ENCODE measurements at regions not wholly inside any gene's neighbourhood (a gene's known extent, or its start where the extent isn't known, plus 50 kb on each side); places are given as distances from the start of the nearest gene placed in this dataset.

DNA sequence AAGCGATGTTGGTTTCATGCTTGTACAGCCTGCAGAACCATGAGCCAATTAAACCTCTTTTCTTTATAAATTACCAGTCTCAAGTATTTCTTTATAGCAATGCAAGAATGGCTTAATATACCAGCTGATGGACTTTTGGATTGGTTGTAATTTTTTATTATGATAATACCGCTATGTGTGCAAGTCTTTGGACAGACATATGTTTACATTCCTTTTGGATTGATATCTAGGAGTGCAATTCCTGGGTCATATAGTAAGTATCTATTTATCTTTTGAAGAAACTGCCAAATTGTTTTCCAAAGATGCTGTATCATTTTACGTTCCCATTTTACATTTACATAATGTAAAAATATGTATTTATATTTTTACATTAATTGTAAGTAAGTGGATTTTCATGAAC, 81.2 kb upstream of the PIP4K2A start:
- Histone ChIP-seq H2AFZ (ENCODE audit: low read depth) (no peak overlapping the region), H3K27me3 (ENCODE audit: insufficient read depth) (no peaks in the 10 kb centered on the region), H3K4me2 (no peak overlapping the region), H4K20me1 (ENCODE audit: insufficient read depth) (no peaks in the 10 kb centered on the region), H3F3A (replicated peaks; ENCODE audit: insufficient read depth) (no peaks in the 10 kb centered on the region), H3K79me2 (ENCODE audit: insufficient read depth) (no peaks in the 10 kb centered on the region), H3K27ac (ENCODE audit: low read depth in 2 of 2, low read length in 1 of 2) (no peak overlapping the region), H3K4me3 (ENCODE audit: low read depth in 2 of 2, low read length in 1 of 2) (no peak overlapping the region), H3K36me3 (replicated peaks in 1 of 2; ENCODE audit: control insufficient read depth in 1 of 2, insufficient read depth in 2 of 2, low read length in 1 of 2) (no peaks in the 10 kb centered on the region), H3K9me3 (no peaks in the 10 kb centered on the region), H3K4me1 (ENCODE audit: control insufficient read depth in 1 of 2, insufficient read depth in 2 of 2, low read depth in 1 of 2, low read length in 1 of 2) (no peaks in the 10 kb centered on the region), H3K9me2 (no peaks in the 10 kb centered on the region), H3K9ac (no peak overlapping the region)
- WGBS (ENCODE audit: low lambda C conversion rate): 86% methylated on average over 3 of the region's 3 CpGs
- ChIA-PET CTCF (interaction anchor here (1.4 kb wide), 1 partner anchor 10 kb away, joined by 4 read pairs; no protein-coding TSS in a partner anchor), POLR2A (no interaction called here)
- TF ChIP-seq SIN3A (IDR thresholded peaks at IDR 0.05; ENCODE audit: borderline replicate concordance, low read depth, low read length) (no peak), YY1 (IDR thresholded peaks at IDR 0.05; ENCODE audit: low read depth) (no peak), TCF12 (IDR thresholded peaks at IDR 0.05) (no peak), EZH2phosphoT487 (IDR thresholded peaks at IDR 0.05; ENCODE audit: borderline replicate concordance, low read depth) (no peak), FOSL2 (IDR thresholded peaks at IDR 0.05; ENCODE audit: borderline replicate concordance, low read depth) (no peak), FOXJ3 (CRISPR knock-in tag; IDR thresholded peaks at IDR 0.05) (no peak), NRF1 (IDR thresholded peaks at IDR 0.05; ENCODE audit: low read depth, low read length) (no peak), JUND (IDR thresholded peaks at IDR 0.05) (no peak), TEAD4 (IDR thresholded peaks at IDR 0.05; ENCODE audit: borderline replicate concordance, insufficient read depth) (no peak), MXI1 (IDR thresholded peaks at IDR 0.05; ENCODE audit: low read depth, low read length) (no peak), ELF1 (IDR thresholded peaks at IDR 0.05) (no peak), CHD2 (IDR thresholded peaks at IDR 0.05; ENCODE audit: low read length, partially characterized antibody) (no peak), RCOR1 (IDR thresholded peaks at IDR 0.05; ENCODE audit: low read length) (no peak), MEF2A (IDR thresholded peaks at IDR 0.05; ENCODE audit: borderline replicate concordance, low read depth) (no peak)
- TF ChIP-seq, protein P1, sequence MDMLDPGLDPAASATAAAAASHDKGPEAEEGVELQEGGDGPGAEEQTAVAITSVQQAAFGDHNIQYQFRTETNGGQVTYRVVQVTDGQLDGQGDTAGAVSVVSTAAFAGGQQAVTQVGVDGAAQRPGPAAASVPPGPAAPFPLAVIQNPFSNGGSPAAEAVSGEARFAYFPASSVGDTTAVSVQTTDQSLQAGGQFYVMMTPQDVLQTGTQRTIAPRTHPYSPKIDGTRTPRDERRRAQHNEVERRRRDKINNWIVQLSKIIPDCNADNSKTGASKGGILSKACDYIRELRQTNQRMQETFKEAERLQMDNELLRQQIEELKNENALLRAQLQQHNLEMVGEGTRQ (IDR thresholded peaks at IDR 0.05; ENCODE audit: borderline replicate concordance, low read depth, low read length): no peak
- TF ChIP-seq, protein P2, sequence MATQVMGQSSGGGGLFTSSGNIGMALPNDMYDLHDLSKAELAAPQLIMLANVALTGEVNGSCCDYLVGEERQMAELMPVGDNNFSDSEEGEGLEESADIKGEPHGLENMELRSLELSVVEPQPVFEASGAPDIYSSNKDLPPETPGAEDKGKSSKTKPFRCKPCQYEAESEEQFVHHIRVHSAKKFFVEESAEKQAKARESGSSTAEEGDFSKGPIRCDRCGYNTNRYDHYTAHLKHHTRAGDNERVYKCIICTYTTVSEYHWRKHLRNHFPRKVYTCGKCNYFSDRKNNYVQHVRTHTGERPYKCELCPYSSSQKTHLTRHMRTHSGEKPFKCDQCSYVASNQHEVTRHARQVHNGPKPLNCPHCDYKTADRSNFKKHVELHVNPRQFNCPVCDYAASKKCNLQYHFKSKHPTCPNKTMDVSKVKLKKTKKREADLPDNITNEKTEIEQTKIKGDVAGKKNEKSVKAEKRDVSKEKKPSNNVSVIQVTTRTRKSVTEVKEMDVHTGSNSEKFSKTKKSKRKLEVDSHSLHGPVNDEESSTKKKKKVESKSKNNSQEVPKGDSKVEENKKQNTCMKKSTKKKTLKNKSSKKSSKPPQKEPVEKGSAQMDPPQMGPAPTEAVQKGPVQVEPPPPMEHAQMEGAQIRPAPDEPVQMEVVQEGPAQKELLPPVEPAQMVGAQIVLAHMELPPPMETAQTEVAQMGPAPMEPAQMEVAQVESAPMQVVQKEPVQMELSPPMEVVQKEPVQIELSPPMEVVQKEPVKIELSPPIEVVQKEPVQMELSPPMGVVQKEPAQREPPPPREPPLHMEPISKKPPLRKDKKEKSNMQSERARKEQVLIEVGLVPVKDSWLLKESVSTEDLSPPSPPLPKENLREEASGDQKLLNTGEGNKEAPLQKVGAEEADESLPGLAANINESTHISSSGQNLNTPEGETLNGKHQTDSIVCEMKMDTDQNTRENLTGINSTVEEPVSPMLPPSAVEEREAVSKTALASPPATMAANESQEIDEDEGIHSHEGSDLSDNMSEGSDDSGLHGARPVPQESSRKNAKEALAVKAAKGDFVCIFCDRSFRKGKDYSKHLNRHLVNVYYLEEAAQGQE (IDR thresholded peaks at IDR 0.05; ENCODE audit: low read depth, low read length): no peak
- TF ChIP-seq, protein P3, sequence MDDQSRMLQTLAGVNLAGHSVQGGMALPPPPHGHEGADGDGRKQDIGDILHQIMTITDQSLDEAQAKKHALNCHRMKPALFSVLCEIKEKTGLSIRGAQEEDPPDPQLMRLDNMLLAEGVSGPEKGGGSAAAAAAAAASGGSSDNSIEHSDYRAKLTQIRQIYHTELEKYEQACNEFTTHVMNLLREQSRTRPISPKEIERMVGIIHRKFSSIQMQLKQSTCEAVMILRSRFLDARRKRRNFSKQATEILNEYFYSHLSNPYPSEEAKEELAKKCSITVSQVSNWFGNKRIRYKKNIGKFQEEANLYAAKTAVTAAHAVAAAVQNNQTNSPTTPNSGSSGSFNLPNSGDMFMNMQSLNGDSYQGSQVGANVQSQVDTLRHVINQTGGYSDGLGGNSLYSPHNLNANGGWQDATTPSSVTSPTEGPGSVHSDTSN (IDR thresholded peaks at IDR 0.05): no peak
- TF ChIP-seq, protein P4, sequence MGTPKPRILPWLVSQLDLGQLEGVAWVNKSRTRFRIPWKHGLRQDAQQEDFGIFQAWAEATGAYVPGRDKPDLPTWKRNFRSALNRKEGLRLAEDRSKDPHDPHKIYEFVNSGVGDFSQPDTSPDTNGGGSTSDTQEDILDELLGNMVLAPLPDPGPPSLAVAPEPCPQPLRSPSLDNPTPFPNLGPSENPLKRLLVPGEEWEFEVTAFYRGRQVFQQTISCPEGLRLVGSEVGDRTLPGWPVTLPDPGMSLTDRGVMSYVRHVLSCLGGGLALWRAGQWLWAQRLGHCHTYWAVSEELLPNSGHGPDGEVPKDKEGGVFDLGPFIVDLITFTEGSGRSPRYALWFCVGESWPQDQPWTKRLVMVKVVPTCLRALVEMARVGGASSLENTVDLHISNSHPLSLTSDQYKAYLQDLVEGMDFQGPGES (IDR thresholded peaks at IDR 0.05; ENCODE audit: low read depth, low read length): no peak
- TF ChIP-seq, protein P5, sequence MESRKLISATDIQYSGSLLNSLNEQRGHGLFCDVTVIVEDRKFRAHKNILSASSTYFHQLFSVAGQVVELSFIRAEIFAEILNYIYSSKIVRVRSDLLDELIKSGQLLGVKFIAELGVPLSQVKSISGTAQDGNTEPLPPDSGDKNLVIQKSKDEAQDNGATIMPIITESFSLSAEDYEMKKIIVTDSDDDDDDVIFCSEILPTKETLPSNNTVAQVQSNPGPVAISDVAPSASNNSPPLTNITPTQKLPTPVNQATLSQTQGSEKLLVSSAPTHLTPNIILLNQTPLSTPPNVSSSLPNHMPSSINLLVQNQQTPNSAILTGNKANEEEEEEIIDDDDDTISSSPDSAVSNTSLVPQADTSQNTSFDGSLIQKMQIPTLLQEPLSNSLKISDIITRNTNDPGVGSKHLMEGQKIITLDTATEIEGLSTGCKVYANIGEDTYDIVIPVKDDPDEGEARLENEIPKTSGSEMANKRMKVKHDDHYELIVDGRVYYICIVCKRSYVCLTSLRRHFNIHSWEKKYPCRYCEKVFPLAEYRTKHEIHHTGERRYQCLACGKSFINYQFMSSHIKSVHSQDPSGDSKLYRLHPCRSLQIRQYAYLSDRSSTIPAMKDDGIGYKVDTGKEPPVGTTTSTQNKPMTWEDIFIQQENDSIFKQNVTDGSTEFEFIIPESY (IDR thresholded peaks at IDR 0.05; ENCODE audit: borderline replicate concordance, low read depth): no peak
- TF ChIP-seq, protein P6, sequence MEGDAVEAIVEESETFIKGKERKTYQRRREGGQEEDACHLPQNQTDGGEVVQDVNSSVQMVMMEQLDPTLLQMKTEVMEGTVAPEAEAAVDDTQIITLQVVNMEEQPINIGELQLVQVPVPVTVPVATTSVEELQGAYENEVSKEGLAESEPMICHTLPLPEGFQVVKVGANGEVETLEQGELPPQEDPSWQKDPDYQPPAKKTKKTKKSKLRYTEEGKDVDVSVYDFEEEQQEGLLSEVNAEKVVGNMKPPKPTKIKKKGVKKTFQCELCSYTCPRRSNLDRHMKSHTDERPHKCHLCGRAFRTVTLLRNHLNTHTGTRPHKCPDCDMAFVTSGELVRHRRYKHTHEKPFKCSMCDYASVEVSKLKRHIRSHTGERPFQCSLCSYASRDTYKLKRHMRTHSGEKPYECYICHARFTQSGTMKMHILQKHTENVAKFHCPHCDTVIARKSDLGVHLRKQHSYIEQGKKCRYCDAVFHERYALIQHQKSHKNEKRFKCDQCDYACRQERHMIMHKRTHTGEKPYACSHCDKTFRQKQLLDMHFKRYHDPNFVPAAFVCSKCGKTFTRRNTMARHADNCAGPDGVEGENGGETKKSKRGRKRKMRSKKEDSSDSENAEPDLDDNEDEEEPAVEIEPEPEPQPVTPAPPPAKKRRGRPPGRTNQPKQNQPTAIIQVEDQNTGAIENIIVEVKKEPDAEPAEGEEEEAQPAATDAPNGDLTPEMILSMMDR (IDR thresholded peaks at IDR 0.05): no peak
- DNase-seq: no peak

Measured in SK-N-SH (cell line).